ENCODE measurements at regions not wholly inside any gene's neighbourhood (a gene's known extent, or its start where the extent isn't known, plus 50 kb on each side); places are given as distances from the start of the nearest gene placed in this dataset.

GRCh38 chr5:56481428-56482357, 248.6 kb upstream of the ANKRD55 start:
- Histone ChIP-seq H3K4me3 (ENCODE audit: low read depth, low read length) (no peak overlapping the region), H3K27ac (no peak overlapping the region)
- no peak for DNase-seq

DNA sequence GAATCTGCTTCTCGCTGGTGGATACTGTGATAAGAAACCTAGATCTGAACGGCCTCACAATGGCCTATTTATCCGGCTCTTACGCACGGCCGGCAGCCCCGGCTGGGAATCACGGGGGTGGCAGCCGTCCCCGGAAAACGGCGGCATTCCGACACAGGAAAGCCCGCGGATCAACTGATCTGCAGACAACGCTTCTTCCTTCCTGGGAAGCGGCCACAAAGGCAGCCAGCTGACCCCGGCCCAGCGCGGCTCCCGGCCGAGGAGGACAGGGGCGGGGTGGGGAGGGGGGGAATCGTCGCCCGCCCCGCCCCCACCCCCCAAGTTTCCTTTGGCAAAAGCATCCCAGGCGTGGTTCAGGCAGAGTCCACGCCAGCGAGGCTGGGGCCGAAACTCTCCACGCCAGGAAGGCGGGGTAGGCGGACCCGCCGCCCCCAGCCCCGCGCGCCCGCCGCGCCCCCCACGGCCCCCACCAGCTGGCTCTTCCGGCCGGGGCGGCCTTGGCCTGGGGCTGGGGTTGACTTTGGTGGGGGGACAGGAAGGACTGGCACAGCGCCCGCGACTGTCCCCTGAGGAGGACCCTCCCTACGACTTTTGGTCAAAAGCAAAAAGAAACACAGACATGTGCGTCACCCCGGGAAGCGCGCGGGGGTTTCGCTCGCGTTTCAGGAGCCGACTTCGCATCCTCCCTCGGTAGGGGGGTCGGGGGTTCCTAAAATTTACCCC, 247.7 kb upstream of the ANKRD55 start:
- Histone ChIP-seq H3K4me3 (ENCODE audit: low read depth, low read length) (no peak overlapping the region), H3K27ac (no peak overlapping the region), H3K9me3 (ENCODE audit: severe bottlenecking) (no peaks in the 10 kb centered on the region), H3K36me3 (no peaks in the 10 kb centered on the region), H3K27me3 (ENCODE audit: insufficient read depth, low read depth, severe bottlenecking) (no peaks in the 10 kb centered on the region)
- TF ChIP-seq, protein P1, sequence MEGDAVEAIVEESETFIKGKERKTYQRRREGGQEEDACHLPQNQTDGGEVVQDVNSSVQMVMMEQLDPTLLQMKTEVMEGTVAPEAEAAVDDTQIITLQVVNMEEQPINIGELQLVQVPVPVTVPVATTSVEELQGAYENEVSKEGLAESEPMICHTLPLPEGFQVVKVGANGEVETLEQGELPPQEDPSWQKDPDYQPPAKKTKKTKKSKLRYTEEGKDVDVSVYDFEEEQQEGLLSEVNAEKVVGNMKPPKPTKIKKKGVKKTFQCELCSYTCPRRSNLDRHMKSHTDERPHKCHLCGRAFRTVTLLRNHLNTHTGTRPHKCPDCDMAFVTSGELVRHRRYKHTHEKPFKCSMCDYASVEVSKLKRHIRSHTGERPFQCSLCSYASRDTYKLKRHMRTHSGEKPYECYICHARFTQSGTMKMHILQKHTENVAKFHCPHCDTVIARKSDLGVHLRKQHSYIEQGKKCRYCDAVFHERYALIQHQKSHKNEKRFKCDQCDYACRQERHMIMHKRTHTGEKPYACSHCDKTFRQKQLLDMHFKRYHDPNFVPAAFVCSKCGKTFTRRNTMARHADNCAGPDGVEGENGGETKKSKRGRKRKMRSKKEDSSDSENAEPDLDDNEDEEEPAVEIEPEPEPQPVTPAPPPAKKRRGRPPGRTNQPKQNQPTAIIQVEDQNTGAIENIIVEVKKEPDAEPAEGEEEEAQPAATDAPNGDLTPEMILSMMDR (IDR thresholded peaks at IDR 0.05; ENCODE audit: low read depth, low read length) = no peak
- no peak for DNase-seq

More at GRCh38 chr5:56481428-56482357, 248.6 kb upstream of the ANKRD55 start:
- Histone ChIP-seq H3K27me3 (ENCODE audit: insufficient read depth, low read depth, severe bottlenecking) (no peaks in the 10 kb centered on the region), H3K9me3 (ENCODE audit: severe bottlenecking) (no peaks in the 10 kb centered on the region), H3K36me3 (no peaks in the 10 kb centered on the region)
- TF ChIP-seq, protein P1 (IDR thresholded peaks at IDR 0.05; ENCODE audit: low read depth, low read length) = peak; percentile 31; the same call in 1 of the 2 replicates

GRCh38 chr5:56480078-56480704, 247.1 kb upstream of the ANKRD55 start:
- Histone ChIP-seq H3K27ac (no peak overlapping the region), H3K36me3 (no peaks in the 10 kb centered on the region), H3K4me3 (ENCODE audit: low read depth, low read length) (no peak overlapping the region), H3K27me3 (ENCODE audit: insufficient read depth, low read depth, severe bottlenecking) (no peaks in the 10 kb centered on the region), H3K9me3 (ENCODE audit: severe bottlenecking) (no peaks in the 10 kb centered on the region)
- DNase-seq = no peak
- TF ChIP-seq, protein P1 (IDR thresholded peaks at IDR 0.05; ENCODE audit: low read depth, low read length) = no peak

GRCh38 chr5:56479696-56480077, 246.6 kb upstream of the ANKRD55 start:
- TF ChIP-seq, protein P1 (IDR thresholded peaks at IDR 0.05; ENCODE audit: low read depth, low read length) = no peak
- Histone ChIP-seq H3K27ac (no peak overlapping the region), H3K27me3 (ENCODE audit: insufficient read depth, low read depth, severe bottlenecking) (no peaks in the 10 kb centered on the region), H3K9me3 (ENCODE audit: severe bottlenecking) (no peaks in the 10 kb centered on the region), H3K4me3 (ENCODE audit: low read depth, low read length) (no peak overlapping the region), H3K36me3 (no peaks in the 10 kb centered on the region)
- no peak for DNase-seq

GRCh38 chr5:56479126-56479525, 246.0 kb upstream of the ANKRD55 start:
- no peak for DNase-seq
- Histone ChIP-seq H3K27me3 (ENCODE audit: insufficient read depth, low read depth, severe bottlenecking) (no peaks in the 10 kb centered on the region), H3K27ac (no peak overlapping the region), H3K9me3 (ENCODE audit: severe bottlenecking) (no peaks in the 10 kb centered on the region), H3K36me3 (no peaks in the 10 kb centered on the region), H3K4me3 (ENCODE audit: low read depth, low read length) (no peak overlapping the region)
- TF ChIP-seq, protein P1 (IDR thresholded peaks at IDR 0.05; ENCODE audit: low read depth, low read length) = no peak
